ENCODE measurements at regions not wholly inside any gene's neighbourhood (a gene's known extent, or its start where the extent isn't known, plus 50 kb on each side); places are given as distances from the start of the nearest gene placed in this dataset.
"Not testable (repeated sequence)": the region's sequence is repeated elsewhere in the genome, so short reads cannot be mapped to it uniquely, and the experiment has no call there.

DNA sequence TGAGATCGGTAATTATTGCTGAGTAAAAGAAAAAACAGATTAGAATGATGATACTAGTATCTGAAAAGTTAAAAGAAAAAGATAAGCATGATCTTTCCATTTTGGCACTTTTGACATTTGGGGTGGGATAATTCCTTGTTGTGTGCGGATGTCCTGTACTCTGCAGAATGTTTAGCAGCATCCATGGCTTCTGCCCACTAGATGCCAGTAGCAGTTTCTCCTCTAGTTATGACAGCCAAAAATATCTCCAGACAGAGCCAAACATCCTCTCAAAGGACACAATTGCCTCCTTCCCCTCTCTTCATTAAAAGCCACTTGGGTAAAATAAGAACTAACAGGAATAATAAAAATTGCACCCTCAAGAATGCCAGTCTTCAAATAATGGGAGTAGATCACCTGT, 468.8 kb upstream of the GRM7 start:
- no peak for DNase-seq

DNA sequence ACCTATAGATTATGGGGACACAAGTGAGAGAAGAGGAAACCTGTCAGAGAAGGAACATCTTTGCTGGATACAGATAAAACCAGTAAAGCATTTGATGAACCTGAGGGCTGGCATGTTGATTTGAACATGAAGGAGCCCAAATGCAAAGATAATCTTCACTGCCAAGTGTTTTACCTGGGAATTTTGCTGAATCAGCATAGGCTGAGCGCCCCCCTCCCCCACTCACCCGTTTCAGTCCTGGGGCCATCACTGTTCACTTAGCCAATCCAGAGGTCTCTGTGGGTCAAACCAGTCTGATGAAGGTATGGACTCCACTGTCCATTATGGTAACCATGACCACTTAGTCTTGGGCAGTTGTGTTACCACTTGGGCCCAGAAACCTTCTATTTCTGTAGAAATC, 466.0 kb upstream of the GRM7 start:
- no peak for DNase-seq

DNA sequence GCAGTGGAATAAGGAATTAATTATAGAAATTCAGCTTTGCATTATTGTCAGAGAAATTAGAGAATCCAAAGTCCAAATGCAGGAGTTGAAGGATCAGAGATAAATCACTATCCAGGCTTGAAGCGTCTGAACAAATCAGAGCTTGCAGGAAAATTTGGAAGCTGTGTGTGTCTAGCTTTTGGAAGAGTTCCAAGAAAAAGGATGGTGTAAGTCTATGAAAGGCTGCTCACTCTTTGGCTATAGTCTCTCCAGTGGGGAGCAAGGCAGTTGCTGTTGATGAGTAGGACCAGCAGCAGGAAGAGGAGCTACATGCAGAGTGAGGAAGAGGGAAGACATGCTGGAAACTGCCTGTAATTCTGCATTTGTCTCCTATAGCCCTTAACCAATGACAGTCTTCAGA, 464.3 kb upstream of the GRM7 start:
- no peak for DNase-seq

DNA sequence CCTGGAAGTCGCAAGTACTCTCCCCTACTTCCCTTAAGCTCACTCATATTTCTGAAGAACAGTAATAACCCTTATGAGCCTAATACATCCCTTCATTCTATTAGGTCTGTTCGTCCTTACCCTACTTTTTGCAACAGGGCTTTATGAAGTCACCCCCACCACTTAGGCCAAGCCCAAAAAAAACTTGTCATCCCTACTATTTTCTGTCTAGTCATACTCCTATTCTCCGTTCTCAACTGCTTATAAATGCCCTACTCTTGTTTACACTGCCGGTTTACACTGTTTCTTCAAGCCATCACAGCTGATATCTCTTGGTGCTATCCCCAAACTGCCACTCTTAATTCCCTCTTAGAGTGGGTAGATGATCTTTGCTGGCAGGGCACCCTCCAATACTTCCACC, 458.2 kb upstream of the GRM7 start:
- DNase-seq: not testable (repeated sequence)

DNA sequence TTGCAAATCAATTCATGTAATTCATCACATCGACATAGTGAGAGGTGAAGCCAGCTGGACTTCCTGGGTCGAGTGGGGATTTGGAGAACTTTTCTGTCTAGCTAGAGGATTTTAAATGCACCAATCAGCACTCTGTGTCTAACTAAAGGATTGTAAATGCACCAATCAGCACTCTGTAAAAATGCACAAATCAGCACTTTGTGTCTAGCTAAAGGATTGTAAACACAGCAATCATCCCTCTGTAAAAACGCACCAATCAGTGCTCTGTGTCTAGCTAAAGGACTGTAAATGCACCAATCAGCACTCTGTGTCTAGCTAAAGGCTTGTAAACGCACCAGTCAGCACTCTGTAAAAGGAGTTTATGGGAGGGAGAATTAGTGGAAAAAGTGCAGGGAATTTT, 454.0 kb upstream of the GRM7 start:
- not testable (repeated sequence) for DNase-seq

DNA sequence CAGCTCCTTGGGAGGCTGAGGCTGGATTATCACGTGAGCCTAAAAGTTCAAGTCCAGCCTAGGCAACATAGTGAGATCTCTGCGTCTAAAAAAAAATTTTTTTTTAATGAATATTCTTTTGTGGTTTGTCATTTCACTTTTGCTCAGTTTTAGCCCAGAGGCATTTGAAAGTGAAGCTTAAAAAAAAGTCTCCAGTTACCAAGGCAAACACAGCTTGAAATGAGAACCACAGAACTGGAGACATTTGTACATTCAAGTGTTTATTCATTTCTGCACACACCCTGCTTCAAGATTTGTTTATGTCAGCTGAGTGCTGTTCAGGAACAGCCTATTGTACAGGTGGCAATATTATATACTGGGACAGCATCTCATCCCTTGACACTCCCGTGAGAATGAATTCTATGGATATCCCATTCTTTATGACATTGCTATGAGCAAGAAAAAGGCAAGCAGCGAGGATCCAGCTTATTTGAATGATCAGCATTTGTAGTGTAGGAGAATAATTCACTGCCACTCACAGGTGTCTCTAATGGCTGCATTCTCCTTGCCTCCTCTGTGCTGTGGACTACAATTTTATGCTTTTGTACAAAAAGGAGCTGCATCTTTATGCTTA, 444.8 kb upstream of the GRM7 start:
- DNase-seq: no peak

DNA sequence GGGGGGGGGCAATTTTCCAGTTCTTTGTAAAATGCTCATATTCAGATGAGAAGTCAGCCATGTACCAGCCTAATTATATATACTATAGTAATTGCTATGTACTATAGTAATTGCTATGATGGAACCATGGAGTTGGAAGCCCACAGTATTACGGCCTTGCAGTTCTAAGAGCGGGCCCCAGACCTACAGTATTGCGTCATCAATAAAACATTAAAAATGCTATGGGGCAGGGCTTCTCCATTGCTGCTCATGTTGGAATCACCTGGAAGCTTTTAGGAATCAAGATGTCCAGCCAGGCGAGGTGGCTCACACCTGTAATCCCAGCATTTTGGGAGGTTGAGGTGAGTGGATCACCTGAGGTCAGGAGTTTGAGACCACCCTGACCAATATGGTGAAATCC, 443.7 kb upstream of the GRM7 start:
- no peak for DNase-seq

DNA sequence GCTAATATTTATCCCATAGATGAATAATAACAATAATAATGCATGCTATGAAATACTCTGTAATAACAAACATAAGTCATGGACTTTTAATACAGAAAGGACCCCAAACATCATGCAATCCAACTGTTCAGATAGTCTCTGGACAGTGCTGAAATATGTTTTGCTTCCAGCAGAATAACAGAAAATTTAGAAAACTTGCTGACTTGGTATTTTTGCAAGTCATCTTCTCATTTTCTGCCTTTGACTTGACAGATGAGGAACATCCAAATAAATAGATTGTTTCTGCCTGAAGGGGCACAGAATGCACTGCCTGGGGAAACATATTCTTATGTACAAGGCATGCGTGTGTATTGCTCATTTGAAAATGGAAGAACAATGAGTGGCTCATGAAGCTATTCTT, 442.4 kb upstream of the GRM7 start:
- DNase-seq: no peak

DNA sequence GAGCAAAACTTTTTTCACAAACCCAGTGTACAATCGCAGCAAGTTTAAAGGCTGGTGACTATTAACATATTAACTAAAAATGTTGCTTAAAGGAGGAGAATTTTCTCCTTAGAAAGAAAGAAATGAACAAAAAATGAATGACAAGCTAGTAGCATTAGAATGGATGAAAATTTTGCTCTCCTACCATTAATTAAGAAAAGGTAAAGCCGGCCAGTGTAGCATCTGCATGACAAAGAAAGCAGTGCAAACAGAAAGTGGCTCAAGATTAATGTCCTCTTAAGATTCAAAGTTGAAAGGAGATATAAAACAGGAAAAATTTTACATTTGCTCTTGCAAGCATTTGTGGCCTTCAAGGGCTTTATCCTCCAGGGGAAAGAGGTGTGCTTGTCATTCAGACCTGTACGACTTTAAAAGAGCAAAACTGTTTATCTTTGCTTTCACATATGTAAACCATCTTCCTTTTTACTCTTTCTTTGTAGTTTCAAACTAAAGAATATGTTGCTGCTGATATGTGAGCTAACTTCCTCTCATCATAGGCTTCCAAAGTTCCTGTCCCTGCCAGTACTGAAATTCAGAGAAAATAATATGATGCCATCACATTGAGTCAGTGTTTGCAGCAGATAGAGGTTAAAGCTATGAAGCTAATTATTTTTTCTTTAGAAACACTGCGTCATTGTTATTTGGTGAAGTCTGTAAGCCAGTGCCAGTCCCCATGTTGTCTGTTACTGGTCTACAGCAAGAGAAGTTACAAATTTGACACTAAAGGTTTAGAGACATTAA, 439.1 kb upstream of the GRM7 start:
- DNase-seq: no peak

DNA sequence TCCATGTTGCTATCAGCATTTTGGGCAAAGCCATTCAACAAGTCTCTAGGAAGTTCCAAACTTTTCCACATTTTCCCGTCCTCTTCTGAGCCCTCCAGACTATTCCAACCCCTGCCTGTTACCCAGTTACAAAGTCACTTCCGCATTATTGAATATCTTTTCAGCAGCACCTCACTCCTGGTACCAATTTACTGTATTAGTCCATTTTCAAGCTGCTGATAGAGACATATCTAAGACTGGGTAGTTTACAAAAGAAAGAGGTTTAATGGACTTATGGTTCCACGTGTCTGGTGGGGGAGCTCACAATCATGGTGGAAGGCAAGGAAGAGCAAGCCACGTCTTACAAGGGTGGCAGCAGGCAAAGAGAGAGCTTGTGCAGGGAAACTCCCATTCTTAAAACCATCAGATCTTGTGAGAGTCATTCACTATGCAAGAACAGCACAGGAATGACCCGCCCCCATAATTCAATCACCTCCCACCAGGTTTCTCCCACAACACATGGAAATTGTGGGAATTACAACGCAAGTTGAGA, 435.6 kb upstream of the GRM7 start:
- no peak for DNase-seq

DNA sequence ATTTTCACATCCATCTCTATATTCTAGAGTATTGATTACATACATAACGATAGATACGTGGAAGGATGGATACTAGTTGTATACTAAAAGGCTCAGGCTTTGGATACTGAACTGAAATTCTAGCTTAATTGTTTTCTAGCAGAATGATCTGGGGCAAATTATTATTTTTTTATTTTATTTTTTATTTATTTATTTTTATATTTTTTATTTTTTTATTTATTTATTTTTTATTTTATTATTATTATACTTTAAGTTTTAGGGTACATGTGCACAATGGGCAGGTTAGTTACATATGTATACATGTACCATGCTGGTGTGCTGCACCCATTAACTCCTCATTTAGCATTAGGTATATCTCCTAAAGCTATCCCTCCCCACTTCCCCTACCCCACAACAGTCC, 432.6 kb upstream of the GRM7 start:
- DNase-seq: not testable (repeated sequence)

DNA sequence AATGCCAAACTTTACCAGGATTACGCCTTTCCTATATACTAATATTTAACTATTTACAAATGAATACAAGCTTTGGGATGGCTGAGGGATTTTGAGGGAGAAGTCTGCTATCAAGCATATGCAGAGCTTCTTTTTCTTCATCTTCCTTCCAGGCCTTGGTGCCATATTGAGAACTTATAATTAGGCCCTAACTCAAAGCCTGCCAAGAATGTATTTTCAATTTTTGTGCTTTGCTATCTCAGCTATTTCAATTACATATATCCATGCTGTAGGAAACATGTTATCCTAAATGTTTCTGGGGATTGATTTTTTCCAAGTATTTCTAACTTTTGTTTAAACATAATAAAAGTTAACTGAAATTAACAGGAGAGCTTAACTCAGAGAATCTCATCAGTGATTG, 425.0 kb upstream of the GRM7 start:
- no peak for DNase-seq

DNA sequence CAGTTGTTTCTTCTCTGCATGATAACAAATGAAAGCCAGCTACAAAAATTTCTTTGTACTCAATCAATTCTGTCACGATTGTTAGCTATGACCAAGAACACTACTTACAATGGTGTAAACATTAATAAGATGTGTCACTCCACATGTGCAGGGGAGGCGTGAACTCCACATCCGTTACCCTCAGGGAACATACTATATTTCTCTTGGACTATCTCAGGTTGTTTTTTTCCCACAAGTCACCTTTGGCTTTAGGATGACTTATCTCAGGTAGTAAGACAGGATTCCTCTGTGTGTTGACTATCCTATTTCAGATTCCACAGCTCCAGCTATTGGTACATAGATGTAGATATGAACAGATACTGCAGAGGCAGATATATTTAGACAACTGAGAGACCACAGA, 423.3 kb upstream of the GRM7 start:
- DNase-seq: no peak

DNA sequence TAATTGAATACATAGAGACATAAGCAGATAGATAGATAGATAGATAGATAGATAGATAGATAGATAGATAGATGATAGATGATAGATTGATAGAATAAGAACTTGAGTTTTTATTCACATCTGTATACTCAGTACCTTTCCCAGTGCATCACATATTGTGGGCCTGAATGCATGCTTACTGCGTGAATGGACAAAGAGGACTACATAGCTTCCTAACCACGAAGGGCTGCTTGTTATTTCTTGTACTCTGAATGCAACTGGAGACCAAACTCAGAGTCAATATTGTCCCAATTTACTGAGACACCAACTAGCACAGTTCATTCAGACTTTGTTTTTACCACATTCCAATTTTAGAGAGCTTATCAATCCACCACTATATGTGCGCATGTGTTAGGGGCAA, 422.9 kb upstream of the GRM7 start:
- no peak for DNase-seq

DNA sequence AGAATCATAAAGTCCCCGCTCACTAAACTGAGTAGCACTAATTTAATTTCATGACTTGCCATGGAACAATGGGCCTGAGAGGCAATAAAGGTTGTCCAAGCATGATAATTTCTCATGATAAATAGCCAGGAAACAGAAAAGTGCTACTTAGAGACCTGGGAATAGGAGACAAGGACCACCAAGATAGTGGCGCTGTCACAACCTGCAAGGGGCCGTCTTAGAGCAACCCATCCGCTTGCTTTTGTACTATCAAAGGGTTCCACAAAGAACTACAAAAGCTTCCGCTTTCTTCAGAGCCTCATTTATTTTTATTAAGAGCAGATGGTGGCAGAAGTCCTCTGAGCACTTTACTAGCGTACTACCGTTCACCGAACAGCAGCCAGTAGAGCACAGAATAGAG, 421.7 kb upstream of the GRM7 start:
- no peak for DNase-seq

DNA sequence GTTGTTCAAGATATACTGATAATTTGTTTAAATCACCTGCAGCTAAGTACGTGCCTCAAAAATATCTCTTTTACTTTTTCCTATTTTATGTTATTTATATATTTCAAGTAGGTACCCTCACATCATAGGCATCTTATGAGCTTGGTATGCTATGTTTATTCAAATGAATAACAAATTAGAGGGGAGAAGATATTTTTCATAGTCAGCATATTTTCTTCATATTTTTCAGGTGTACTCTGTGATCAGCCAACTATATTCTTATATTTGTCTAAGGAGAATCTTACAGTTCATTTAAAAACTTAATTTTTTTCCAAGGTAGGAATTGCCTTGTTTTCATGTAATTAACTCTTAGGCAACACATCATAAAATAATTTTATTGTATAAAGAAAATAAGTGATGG, 421.1 kb upstream of the GRM7 start:
- DNase-seq: no peak

DNA sequence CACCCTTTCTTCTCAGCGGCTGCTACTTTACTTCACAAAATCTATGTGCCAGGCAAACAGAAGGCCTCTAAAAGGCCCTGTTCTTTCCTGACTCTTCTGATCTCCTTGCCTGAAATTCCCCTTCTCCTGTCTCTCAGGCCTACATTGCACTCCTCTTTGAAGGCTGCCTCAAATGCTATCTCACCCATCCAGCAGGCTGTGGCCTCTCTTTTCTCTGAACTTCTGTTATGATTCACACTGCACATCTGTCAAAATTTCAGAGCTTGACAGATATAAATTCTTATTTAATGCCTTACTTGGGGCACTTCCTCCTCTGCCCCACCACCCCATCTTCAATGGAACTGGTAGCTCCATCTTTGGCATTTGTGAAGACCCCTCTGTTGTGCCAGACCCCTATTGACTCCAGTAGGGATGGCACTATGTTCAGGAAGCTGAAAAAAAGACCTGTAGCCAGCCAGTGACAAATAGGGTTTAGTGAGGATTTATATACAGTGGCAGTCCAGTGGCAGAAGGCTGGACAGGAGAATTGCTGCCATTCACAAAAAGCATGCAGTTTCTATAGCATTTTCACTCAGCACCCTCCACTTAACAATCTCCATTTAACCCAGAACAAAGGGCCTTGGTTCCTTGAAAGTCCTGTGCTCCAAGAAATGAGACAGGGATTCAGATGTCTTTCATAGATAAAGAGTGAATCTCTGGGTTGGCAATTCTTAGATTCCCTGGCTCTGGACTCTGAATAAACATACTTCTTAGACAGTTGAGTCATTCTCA, 415.8 kb upstream of the GRM7 start:
- no peak for DNase-seq

DNA sequence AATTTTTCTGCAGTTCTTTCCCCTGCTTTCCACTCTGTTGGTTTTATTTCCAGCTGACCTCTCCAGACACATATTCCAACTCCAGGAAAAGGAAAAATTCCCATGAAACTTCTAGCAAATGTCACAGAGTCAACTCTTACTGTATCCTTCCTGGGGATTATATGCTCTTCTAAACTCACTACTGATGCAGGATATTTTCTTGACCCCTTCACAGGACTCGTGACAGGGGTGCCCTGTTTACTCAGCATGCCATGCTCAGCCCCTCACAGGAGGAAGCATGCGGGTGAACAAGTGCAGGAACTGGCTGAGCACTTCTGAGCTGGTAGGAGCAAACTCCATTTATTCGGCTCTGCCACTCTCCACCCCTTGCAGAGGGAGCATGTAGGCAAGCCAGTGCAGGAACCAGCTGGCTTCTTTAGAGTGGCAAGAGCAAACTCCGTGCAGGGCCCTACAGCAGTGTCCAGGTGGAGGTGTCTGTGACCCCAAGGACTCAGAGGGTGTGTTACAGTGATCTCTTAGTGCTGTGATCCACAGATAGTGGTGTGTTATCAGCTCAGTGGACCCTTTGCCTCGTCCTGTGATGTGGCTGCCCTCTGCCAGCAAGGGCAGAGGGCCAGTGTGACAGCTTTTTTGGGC, 413.6 kb upstream of the GRM7 start:
- DNase-seq: no peak

DNA sequence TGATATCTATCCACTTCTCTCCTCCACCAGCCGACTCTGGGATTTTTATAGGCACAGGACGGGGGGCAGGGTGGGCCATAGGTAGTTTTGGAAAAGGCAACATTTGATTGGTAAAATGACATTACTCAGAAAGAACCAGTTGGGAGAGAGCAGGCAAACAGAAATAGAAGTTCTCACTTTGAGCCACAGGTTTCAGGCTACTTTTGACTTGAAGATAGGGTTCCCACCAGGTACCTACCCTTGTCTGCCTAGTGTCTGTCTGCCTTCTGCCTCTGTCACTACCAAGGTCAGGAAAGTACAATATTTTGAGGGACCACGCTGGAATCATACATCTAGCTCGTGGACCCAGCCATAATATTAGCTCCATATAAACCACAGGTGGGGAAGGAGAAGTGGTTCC, 412.9 kb upstream of the GRM7 start:
- DNase-seq: no peak

DNA sequence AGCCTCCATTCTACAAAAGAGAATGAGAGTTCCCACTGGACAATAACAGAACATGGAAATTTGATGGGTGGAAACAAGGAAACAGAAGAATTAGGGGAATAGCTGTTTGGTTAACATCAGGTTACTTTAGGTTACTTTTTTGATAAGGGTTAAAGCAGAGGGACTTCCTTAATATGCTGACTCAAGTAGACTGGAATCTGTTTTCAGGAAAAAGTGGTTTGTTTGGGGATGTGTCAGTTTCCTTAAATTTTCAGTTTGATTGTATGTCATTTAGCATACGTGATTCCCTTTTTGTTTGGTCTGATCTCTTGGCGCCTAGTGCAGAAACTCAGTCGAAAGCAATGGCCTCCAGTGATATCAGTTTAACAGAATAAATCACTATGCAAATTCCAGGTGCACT, 411.8 kb upstream of the GRM7 start:
- no peak for DNase-seq

DNA sequence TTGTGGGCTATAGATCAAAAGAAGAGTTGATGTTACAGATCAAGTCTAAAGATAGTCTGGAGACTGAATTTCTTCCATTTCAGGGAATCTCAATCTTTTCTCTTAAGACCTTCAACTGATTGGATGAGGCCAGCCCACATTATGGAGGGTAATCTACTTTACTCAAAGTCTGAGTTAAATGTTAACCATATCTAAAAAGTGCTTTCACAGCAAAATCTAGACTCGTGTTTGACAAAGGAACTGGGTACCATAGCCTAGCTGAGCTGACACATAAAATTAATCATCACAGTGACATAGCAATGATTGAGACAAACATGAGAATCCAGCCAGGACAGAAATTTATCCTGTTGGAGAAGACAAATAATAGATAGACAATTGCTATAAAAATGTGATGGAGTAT, 407.9 kb upstream of the GRM7 start:
- no peak for DNase-seq

DNA sequence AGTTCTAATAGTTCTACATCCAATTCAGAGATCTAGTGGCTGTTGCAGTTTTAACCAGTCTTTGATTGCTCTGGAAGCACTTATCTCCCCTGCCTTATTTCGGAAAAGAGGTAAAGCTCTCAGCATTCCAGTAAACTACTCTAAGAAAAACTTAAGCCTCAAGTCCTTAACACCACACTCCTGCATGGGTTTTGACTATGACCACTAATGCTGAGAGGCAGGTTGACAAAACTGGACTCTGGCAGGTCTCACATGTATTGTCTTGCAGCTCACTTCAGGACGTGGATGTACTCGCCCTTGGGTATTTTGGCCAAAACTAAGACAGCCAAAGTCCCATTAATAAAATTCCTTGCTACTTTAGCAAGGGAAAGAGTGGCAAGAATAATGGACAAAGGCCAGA, 405.9 kb upstream of the GRM7 start:
- DNase-seq: no peak

DNA sequence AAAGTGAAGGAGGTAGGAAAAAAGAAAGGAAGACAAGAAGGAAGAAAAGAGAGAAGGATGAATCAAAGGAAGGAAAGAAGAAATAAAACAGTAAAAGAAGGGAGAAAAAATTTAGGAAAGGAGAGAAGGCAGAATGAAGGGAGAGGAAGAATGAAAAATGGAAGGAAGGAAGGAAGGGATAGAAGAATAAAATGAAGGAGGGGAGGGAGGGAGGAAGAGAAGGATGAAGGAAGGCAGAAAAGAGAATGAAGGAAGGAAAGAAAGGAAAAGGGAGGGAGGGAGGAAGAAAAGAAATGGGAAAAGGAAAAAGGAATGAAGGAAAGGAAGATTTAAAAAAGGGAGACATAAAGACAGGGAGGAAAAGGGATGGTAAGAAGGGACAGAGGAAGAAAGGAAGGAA, 393.7 kb upstream of the GRM7 start:
- DNase-seq: no peak

DNA sequence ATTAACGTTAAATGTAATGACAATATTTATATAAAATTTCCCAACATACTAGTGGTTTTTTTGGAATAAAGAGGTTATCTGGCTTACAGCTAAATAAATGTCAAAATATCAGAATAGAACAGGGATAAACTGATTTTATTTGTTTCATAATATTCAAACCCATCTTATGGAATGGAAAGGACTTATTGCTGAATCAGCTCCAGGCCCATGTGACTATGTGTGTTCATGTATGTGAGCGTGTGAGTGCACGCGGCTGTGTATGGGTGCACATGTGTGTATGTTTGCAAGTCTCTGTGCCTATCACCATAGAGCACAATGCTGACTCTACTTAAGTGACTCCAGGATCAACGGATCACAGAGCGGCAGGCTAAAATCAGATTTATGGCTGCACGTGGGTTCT, 392.3 kb upstream of the GRM7 start:
- no peak for DNase-seq
